ENCODE measurements at regions not wholly inside any gene's neighbourhood (a gene's known extent, or its start where the extent isn't known, plus 50 kb on each side); places are given as distances from the start of the nearest gene placed in this dataset.

- H3K9me2 ChIP-seq (replicated peaks; ENCODE audit: low read length), result no peaks in the 10 kb centered on the region
- H3K9ac ChIP-seq (ENCODE audit: low read length), result no peak overlapping the region
- DNase-seq (no peak), ATAC-seq (no peak)
- H4K20me1 ChIP-seq (ENCODE audit: low read length), result no peaks in the 10 kb centered on the region
- no peaks in the 10 kb centered on the region for H3K79me2 ChIP-seq (ENCODE audit: low read length)
- no peak overlapping the region for H3K4me2 ChIP-seq (ENCODE audit: low read length)
- BruUV-seq (replicated peaks), result no TSS peak
- no peaks in the 10 kb centered on the region for H3F3A ChIP-seq (ENCODE audit: low read length, unreplicated experiment)
- TF ChIP-seq, protein P1, sequence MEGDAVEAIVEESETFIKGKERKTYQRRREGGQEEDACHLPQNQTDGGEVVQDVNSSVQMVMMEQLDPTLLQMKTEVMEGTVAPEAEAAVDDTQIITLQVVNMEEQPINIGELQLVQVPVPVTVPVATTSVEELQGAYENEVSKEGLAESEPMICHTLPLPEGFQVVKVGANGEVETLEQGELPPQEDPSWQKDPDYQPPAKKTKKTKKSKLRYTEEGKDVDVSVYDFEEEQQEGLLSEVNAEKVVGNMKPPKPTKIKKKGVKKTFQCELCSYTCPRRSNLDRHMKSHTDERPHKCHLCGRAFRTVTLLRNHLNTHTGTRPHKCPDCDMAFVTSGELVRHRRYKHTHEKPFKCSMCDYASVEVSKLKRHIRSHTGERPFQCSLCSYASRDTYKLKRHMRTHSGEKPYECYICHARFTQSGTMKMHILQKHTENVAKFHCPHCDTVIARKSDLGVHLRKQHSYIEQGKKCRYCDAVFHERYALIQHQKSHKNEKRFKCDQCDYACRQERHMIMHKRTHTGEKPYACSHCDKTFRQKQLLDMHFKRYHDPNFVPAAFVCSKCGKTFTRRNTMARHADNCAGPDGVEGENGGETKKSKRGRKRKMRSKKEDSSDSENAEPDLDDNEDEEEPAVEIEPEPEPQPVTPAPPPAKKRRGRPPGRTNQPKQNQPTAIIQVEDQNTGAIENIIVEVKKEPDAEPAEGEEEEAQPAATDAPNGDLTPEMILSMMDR (conservative IDR thresholded peaks at IDR 0.05; ENCODE audit: low read depth, low read length), result no peak
- TF ChIP-seq EZH2phosphoT487 (IDR thresholded peaks at IDR 0.05; ENCODE audit: borderline replicate concordance, low read length), result no peak
- no peak for TF ChIP-seq EZH2 (IDR thresholded peaks at IDR 0.05; ENCODE audit: low read length, unreplicated experiment)
- peaks cover 7% of the 10 kb centered on the region; the same call in 1 of the 2 replicates for H3K4me1 ChIP-seq (ENCODE audit: insufficient read depth, low read length)
- no peak overlapping the region for H3K4me3 ChIP-seq (ENCODE audit: low read length)
- no peak overlapping the region for H3K27ac ChIP-seq (ENCODE audit: low read length)
- no peak overlapping the region for H2AFZ ChIP-seq (ENCODE audit: low read length)
- H3K9me3 ChIP-seq (ENCODE audit: low read length), result no peaks in the 10 kb centered on the region
- no peaks in the 10 kb centered on the region for H3K36me3 ChIP-seq (ENCODE audit: low read depth, low read length)
- intact Hi-C loops (cut with micrococcal nuclease), result no loop called here
- H3K27me3 ChIP-seq (ENCODE audit: low read length), result no peaks in the 10 kb centered on the region
- CTCF ChIA-PET, result no interaction called here
- POLR2A ChIA-PET (ENCODE audit: unreplicated experiment), result no interaction called here
Measured at GRCh38 chr2:184351126-184351525, 247.2 kb upstream of the ZNF804A start.

GRCh38 chr2:184357033-184357432 is 241.3 kb upstream of the ZNF804A start:
- ChIA-PET CTCF (no interaction called here), POLR2A (ENCODE audit: unreplicated experiment) (interaction anchor here (0.5 kb wide), 1 partner anchor 33 kb away, joined by 3 read pairs; no protein-coding TSS in a partner anchor)
- no peaks in the 10 kb centered on the region for H3K79me2 ChIP-seq (ENCODE audit: low read length)
- H3K9me3 ChIP-seq (ENCODE audit: low read length), result no peaks in the 10 kb centered on the region
- H3K9ac ChIP-seq (ENCODE audit: low read length), result no peak overlapping the region
- intact Hi-C loops (cut with micrococcal nuclease), result no loop called here
- no peaks in the 10 kb centered on the region for H3F3A ChIP-seq (ENCODE audit: low read length, unreplicated experiment)
- H3K36me3 ChIP-seq (ENCODE audit: low read depth, low read length), result no peaks in the 10 kb centered on the region
- no peak overlapping the region for H2AFZ ChIP-seq (ENCODE audit: low read length)
- no peak for DNase-seq
- no peak overlapping the region for H3K4me3 ChIP-seq (ENCODE audit: low read length)
- ATAC-seq, result no peak
- TF ChIP-seq, protein P1 (conservative IDR thresholded peaks at IDR 0.05; ENCODE audit: low read depth, low read length), result no peak
- TF ChIP-seq EZH2phosphoT487 (IDR thresholded peaks at IDR 0.05; ENCODE audit: borderline replicate concordance, low read length) (no peak), EZH2 (IDR thresholded peaks at IDR 0.05; ENCODE audit: low read length, unreplicated experiment) (no peak)
- BruUV-seq (replicated peaks), result no TSS peak
- H3K4me2 ChIP-seq (ENCODE audit: low read length), result no peak overlapping the region
- no peaks in the 10 kb centered on the region for H4K20me1 ChIP-seq (ENCODE audit: low read length)
- no peaks in the 10 kb centered on the region for H3K9me2 ChIP-seq (replicated peaks; ENCODE audit: low read length)
- no peaks in the 10 kb centered on the region for H3K4me1 ChIP-seq (ENCODE audit: insufficient read depth, low read length)
- no peaks in the 10 kb centered on the region for H3K27me3 ChIP-seq (ENCODE audit: low read length)
- H3K27ac ChIP-seq (ENCODE audit: low read length), result no peak overlapping the region

GRCh38 chr2:184359379-184359778 is 238.9 kb upstream of the ZNF804A start:
- no peaks in the 10 kb centered on the region for H3K9me3 ChIP-seq (ENCODE audit: low read length)
- no peak overlapping the region for H3K4me3 ChIP-seq (ENCODE audit: low read length)
- ATAC-seq (no peak), DNase-seq (no peak)
- BruUV-seq (replicated peaks), result no TSS peak
- no peak overlapping the region for H3K4me2 ChIP-seq (ENCODE audit: low read length)
- H3K9me2 ChIP-seq (replicated peaks; ENCODE audit: low read length), result no peaks in the 10 kb centered on the region
- no peak overlapping the region for H3K9ac ChIP-seq (ENCODE audit: low read length)
- no peak overlapping the region for H2AFZ ChIP-seq (ENCODE audit: low read length)
- ChIA-PET CTCF (no interaction called here), POLR2A (ENCODE audit: unreplicated experiment) (no interaction called here)
- H3F3A ChIP-seq (ENCODE audit: low read length, unreplicated experiment), result no peaks in the 10 kb centered on the region
- no peaks in the 10 kb centered on the region for H3K79me2 ChIP-seq (ENCODE audit: low read length)
- no peaks in the 10 kb centered on the region for H3K4me1 ChIP-seq (ENCODE audit: insufficient read depth, low read length)
- no peaks in the 10 kb centered on the region for H3K36me3 ChIP-seq (ENCODE audit: low read depth, low read length)
- intact Hi-C loops (cut with micrococcal nuclease), result no loop called here
- no peaks in the 10 kb centered on the region for H3K27me3 ChIP-seq (ENCODE audit: low read length)
- TF ChIP-seq, protein P1 (conservative IDR thresholded peaks at IDR 0.05; ENCODE audit: low read depth, low read length), result no peak
- TF ChIP-seq EZH2phosphoT487 (IDR thresholded peaks at IDR 0.05; ENCODE audit: borderline replicate concordance, low read length), result no peak
- no peak for TF ChIP-seq EZH2 (IDR thresholded peaks at IDR 0.05; ENCODE audit: low read length, unreplicated experiment)
- H3K27ac ChIP-seq (ENCODE audit: low read length), result no peak overlapping the region
- H4K20me1 ChIP-seq (ENCODE audit: low read length), result no peaks in the 10 kb centered on the region
